D341Med (cell line): ENCODE measurements at regions not wholly inside any gene's neighbourhood (a gene's known extent, or its start where the extent isn't known, plus 50 kb on each side); places are given as distances from the start of the nearest gene placed in this dataset.

ENCODE experiments used
- DNase-seq: peaks from one replicate; pipeline ENCODE4 v3.0.0; 2012; ENCODE audit warnings: low spot score

- no peak for DNase-seq
Measured at GRCh38 chr5:5586721-5587120, 164.2 kb downstream of the ICE1 start.

- DNase-seq: no peak
Measured at GRCh38 chr5:5585751-5586341, 163.4 kb downstream of the ICE1 start.

- no peak for DNase-seq
Measured at GRCh38 chr5:5584751-5585150, 162.3 kb downstream of the ICE1 start.

- DNase-seq: no peak
Measured at GRCh38 chr5:5584236-5584745, 161.8 kb downstream of the ICE1 start.

- DNase-seq: no peak
Measured at GRCh38 chr5:5583832-5584231, 161.4 kb downstream of the ICE1 start.

GRCh38 chr5:5583023-5583765 is 160.7 kb downstream of the ICE1 start:
- DNase-seq: no peak

GRCh38 chr5:5581080-5581479 is 158.6 kb downstream of the ICE1 start:
- no peak for DNase-seq

GRCh38 chr5:5576744-5577143 is 154.3 kb downstream of the ICE1 start:
- no peak for DNase-seq

- DNase-seq: no peak
Measured at GRCh38 chr5:5575461-5575860, 153.0 kb downstream of the ICE1 start.

GRCh38 chr5:5573798-5574380 is 151.4 kb downstream of the ICE1 start:
- no peak for DNase-seq

GRCh38 chr5:5572976-5573797 is 150.7 kb downstream of the ICE1 start:
- no peak for DNase-seq

GRCh38 chr5:5572010-5572865 is 149.8 kb downstream of the ICE1 start:
- no peak for DNase-seq

GRCh38 chr5:5570646-5571045 is 148.2 kb downstream of the ICE1 start:
- no peak for DNase-seq

- DNase-seq: no peak
Measured at GRCh38 chr5:5564898-5565297, 142.4 kb downstream of the ICE1 start.

GRCh38 chr5:5560016-5560415 is 137.5 kb downstream of the ICE1 start:
- DNase-seq: no peak

- DNase-seq: no peak
Measured at GRCh38 chr5:5558638-5559527, 136.4 kb downstream of the ICE1 start.

- DNase-seq: no peak
Measured at GRCh38 chr5:5558102-5558501, 135.6 kb downstream of the ICE1 start.

GRCh38 chr5:5551499-5551898 is 129.0 kb downstream of the ICE1 start:
- no peak for DNase-seq

GRCh38 chr5:5546408-5546807 is 123.9 kb downstream of the ICE1 start:
- no peak for DNase-seq

GRCh38 chr5:5544094-5544663 is 121.7 kb downstream of the ICE1 start:
- DNase-seq: no peak
